H1 (cell line): ENCODE measurements at regions not wholly inside any gene's neighbourhood (a gene's known extent, or its start where the extent isn't known, plus 50 kb on each side); places are given as distances from the start of the nearest gene placed in this dataset.

Experiments
- CTCF ChIA-PET: fragments of 300-600 bp; sonication (Branson Sonifier 250); formaldehyde crosslinking; loops from one replicate; lab custom pipeline; 2021; ENCODE audit not compliant: partially characterized antibody; lab: Charles Lee
- POLR2A ChIA-PET: fragments of 300-600 bp; sonication (Branson Sonifier 250); formaldehyde crosslinking; loops from one replicate; lab custom pipeline; 2021; ENCODE audit warnings: inconsistent platforms; ENCODE audit not compliant: partially characterized antibody; lab: Charles Lee
- DNase-seq, 2 experiments: peaks; one replicate each; pipeline versions ENCODE4 v3.0.0 to v3.0.0-alpha.2; 2010 to 2022; ENCODE audit warnings: low spot score in 2 of 2, low read depth in 1 of 2, mixed read lengths in 1 of 2
- FAIRE-seq: peaks from 2 replicates; lab custom pipeline; 2011; peaks lifted over from hg19 to GRCh38; lab: Jason Lieb, UNC
- H2AFZ ChIP-seq: 2 replicates; pipeline ENCODE4 v1.8.1; 2012; ENCODE audit warnings: low read length, inconsistent platforms
- H2AK5ac ChIP-seq: 2 replicates; pipeline ENCODE4 v1.6.1; 2013; ENCODE audit warnings: low read depth, low read length
- H2BK120ac ChIP-seq: replicated peaks from 2 replicates; pipeline ENCODE3; 2013; ENCODE audit warnings: low read depth, low read length, inconsistent platforms
- H2BK12ac ChIP-seq: 2 replicates; pipeline ENCODE4 v1.6.1; 2013; ENCODE audit warnings: low read depth, low read length
- H2BK15ac ChIP-seq: 2 replicates; pipeline ENCODE4 v1.6.1; 2013; ENCODE audit warnings: low read length
- H2BK20ac ChIP-seq: 2 replicates; pipeline ENCODE4 v1.6.1; 2013; ENCODE audit warnings: low read length
- H2BK5ac ChIP-seq: 2 replicates; pipeline ENCODE4 v1.6.1; 2013; ENCODE audit warnings: low read depth, low read length
- H3K14ac ChIP-seq: 2 replicates; pipeline ENCODE4 v1.6.1; 2013; ENCODE audit warnings: inconsistent platforms; ENCODE audit not compliant: insufficient read length
- H3K18ac ChIP-seq: 2 replicates; pipeline ENCODE4 v1.6.1; 2013; ENCODE audit warnings: low read length; ENCODE audit errors: extremely low read depth
- H3K23ac ChIP-seq: 2 replicates; pipeline ENCODE4 v1.6.1; 2013; ENCODE audit warnings: inconsistent platforms; ENCODE audit not compliant: insufficient read length
- H3K23me2 ChIP-seq: 2 replicates; pipeline ENCODE4 v1.6.1; 2013; ENCODE audit warnings: low read depth, low read length
- H3K27ac ChIP-seq: 2 replicates; pipeline ENCODE4 v1.6.1; 2011; ENCODE audit warnings: low read depth, low read length, inconsistent platforms
- H3K27me3 ChIP-seq, 4 experiments: replicated peaks in 1 of 4; 1 replicate in 1 of 4; 2 replicates in 3 of 4; pipeline versions ENCODE4 v1.6.1 to v1.8.1; 2011 to 2013; ENCODE audit warnings: low read length in 3 of 4, mild to moderate bottlenecking in 3 of 4, inconsistent platforms in 2 of 4, mixed read lengths in 2 of 4, moderate library complexity in 1 of 4; ENCODE audit not compliant: control insufficient read depth in 3 of 4, insufficient read depth in 3 of 4; ENCODE audit errors: extremely low read depth in 1 of 4
- H3K36me3 ChIP-seq, 4 experiments: 2 replicates each; pipeline versions ENCODE4 v1.6.1 to v1.8.1; 2011 to 2013; ENCODE audit warnings: mild to moderate bottlenecking in 4 of 4, low read length in 3 of 4, moderate library complexity in 2 of 4, control low read depth in 1 of 4, inconsistent platforms in 1 of 4; ENCODE audit not compliant: insufficient read depth in 4 of 4, control insufficient read depth in 2 of 4
- H3K4ac ChIP-seq: replicated peaks from 2 replicates; pipeline ENCODE3; 2013; ENCODE audit warnings: low read length, low read depth, mixed read lengths, inconsistent platforms; ENCODE audit not compliant: insufficient read length
- H3K4me1 ChIP-seq, 4 experiments: replicated peaks in 1 of 4; 1 replicate in 1 of 4; 2 replicates in 3 of 4; pipeline versions ENCODE4 v1.6.1 to v1.8.1; 2011 to 2013; ENCODE audit warnings: low read length in 3 of 4, inconsistent platforms in 2 of 4, mixed read lengths in 1 of 4; ENCODE audit not compliant: insufficient read depth in 4 of 4, control insufficient read depth in 3 of 4
- H3K4me2 ChIP-seq, 2 experiments: 2 replicates each; pipeline versions ENCODE4 v1.6.1 to v1.8.1; 2011 to 2013; ENCODE audit warnings: low read depth in 2 of 2, low read length in 2 of 2, control low read depth in 1 of 2, inconsistent platforms in 1 of 2, mild to moderate bottlenecking in 1 of 2; ENCODE audit not compliant: insufficient read depth in 1 of 2
- H3K4me3 ChIP-seq, 4 experiments: fragments of 200-600, 300-600 bp in 1 of 4; sonication (generic), shearing (Covaris generic), sonication (Bioruptor Twin) in 1 of 4; 2 replicates each; pipeline versions ENCODE4 v1.5.1 to v1.8.1; 2011 to 2016; ENCODE audit warnings: low read length in 4 of 4, low read depth in 3 of 4, control low read depth in 2 of 4, inconsistent platforms in 2 of 4, mild to moderate bottlenecking in 2 of 4, mixed read lengths in 1 of 4, moderate library complexity in 1 of 4; ENCODE audit not compliant: insufficient read depth in 2 of 4; ENCODE audit errors: extremely low read depth in 1 of 4
- H3K56ac ChIP-seq: replicated peaks from 2 replicates; pipeline ENCODE3; 2013; ENCODE audit warnings: low read depth, mild to moderate bottlenecking, mixed read lengths, low read length, inconsistent platforms; ENCODE audit not compliant: insufficient read length
- H3K79me1 ChIP-seq: 2 replicates; pipeline ENCODE4 v1.6.1; 2013; ENCODE audit warnings: low read depth, low read length, control low read depth
- H3K79me2 ChIP-seq, 2 experiments: 2 replicates each; pipeline versions ENCODE4 v1.6.1 to v1.8.1; 2012 to 2013; ENCODE audit warnings: low read length in 2 of 2, mild to moderate bottlenecking in 2 of 2, inconsistent platforms in 1 of 2; ENCODE audit not compliant: insufficient read depth in 2 of 2, control insufficient read depth in 1 of 2
- H3K9ac ChIP-seq, 4 experiments: replicated peaks in 1 of 4; 1 replicate in 1 of 4; 2 replicates in 3 of 4; pipeline versions ENCODE4 v1.6.1 to v1.8.1; 2011 to 2013; ENCODE audit warnings: low read depth in 3 of 4, low read length in 3 of 4, control low read depth in 2 of 4, mild to moderate bottlenecking in 2 of 4, moderate library complexity in 2 of 4, inconsistent platforms in 1 of 4; ENCODE audit errors: extremely low read depth in 1 of 4
- H3K9me3 ChIP-seq, 2 experiments: 2 replicates each; pipeline versions ENCODE4 v1.6.1 to v1.8.1; 2012 to 2013; ENCODE audit warnings: mild to moderate bottlenecking in 2 of 2, moderate library complexity in 2 of 2, control low read depth in 1 of 2, inconsistent platforms in 1 of 2, low read depth in 1 of 2, low read length in 1 of 2, mixed read lengths in 1 of 2; ENCODE audit not compliant: insufficient read depth in 2 of 2
- H4K20me1 ChIP-seq, 2 experiments: replicated peaks in 1 of 2; 2 replicates each; pipeline versions ENCODE3 to v1.8.1; 2011 to 2013; ENCODE audit warnings: inconsistent platforms in 2 of 2, low read length in 2 of 2, mild to moderate bottlenecking in 1 of 2; ENCODE audit not compliant: insufficient read depth in 2 of 2, control insufficient read depth in 1 of 2
- H4K5ac ChIP-seq: 2 replicates; pipeline ENCODE4 v1.6.1; 2013; ENCODE audit warnings: low read length, low read depth, mixed read lengths, inconsistent platforms; ENCODE audit not compliant: insufficient read length
- H4K8ac ChIP-seq: 2 replicates; pipeline ENCODE4 v1.8.0; 2013; ENCODE audit warnings: mild to moderate bottlenecking, moderate library complexity, low read length, inconsistent platforms; ENCODE audit not compliant: insufficient read depth; ENCODE audit errors: extremely low read depth
- H4K91ac ChIP-seq: replicated peaks from 2 replicates; pipeline ENCODE3; 2013; ENCODE audit warnings: low read length, mixed read lengths, inconsistent platforms; ENCODE audit not compliant: insufficient read length
- CHD1 ChIP-seq: IDR thresholded peaks from 2 replicates; pipeline ENCODE4 v1.6.1; 2012; ENCODE audit warnings: low read depth, low read length, improper control_type of control experiment
- E2F6 ChIP-seq: IDR thresholded peaks from 2 replicates; pipeline ENCODE4 v1.6.1; 2012; ENCODE audit warnings: inconsistent platforms
- KDM4A ChIP-seq: IDR thresholded peaks from one replicate; pipeline ENCODE4 v1.7.1; 2012; ENCODE audit warnings: low read depth, mild to moderate bottlenecking, moderate library complexity, low read length, inconsistent platforms; ENCODE audit not compliant: severe bottlenecking
- PHF8 ChIP-seq: fragments of 200-600 bp; sonication (generic); conservative IDR thresholded peaks from 2 replicates; pipeline ENCODE4 v1.7.1; 2012; ENCODE audit warnings: low read depth, mild to moderate bottlenecking, inconsistent platforms, low read length, moderate library complexity
- POLR2AphosphoS5 ChIP-seq: IDR thresholded peaks from 2 replicates; pipeline ENCODE4 v1.6.1; 2011; ENCODE audit warnings: low read depth, low read length
- RAD21 ChIP-seq, 2 experiments: IDR thresholded peaks in 1 of 2; conservative IDR thresholded peaks in 1 of 2; 2 replicates each; pipeline ENCODE4 v1.6.1; 2011; ENCODE audit warnings: low read depth in 2 of 2, low read length in 2 of 2, improper control_type of control experiment in 1 of 2, inconsistent platforms in 1 of 2, mild to moderate bottlenecking in 1 of 2, moderate library complexity in 1 of 2
- RBBP5 ChIP-seq: IDR thresholded peaks from 2 replicates; pipeline ENCODE4 v1.7.1; 2012; ENCODE audit warnings: low read depth, mild to moderate bottlenecking, inconsistent platforms, low read length, moderate library complexity, borderline replicate concordance
- SIRT6 ChIP-seq: IDR thresholded peaks from one replicate; pipeline ENCODE4 v1.7.1; 2012; ENCODE audit warnings: low read length, inconsistent platforms
- WGBS, 2 experiments: shearing (Covaris generic) in 1 of 2; methylation state at CpG; one replicate each; pipeline versions ENCODE4 v1.1.6 to v1.1.7; 2013 to 2015; ENCODE audit warnings: low lambda C conversion rate in 2 of 2, mixed read lengths in 2 of 2, inconsistent platforms in 1 of 2, low coverage in 1 of 2, missing lambda C conversion rate in 1 of 2; ENCODE audit not compliant: insufficient replicate concordance in 2 of 2, insufficient coverage in 1 of 2, insufficient read length in 1 of 2; ENCODE audit errors: extremely low coverage in 1 of 2, missing lambda C conversion rate in 1 of 2; 5-methylcytosine and 5-hydroxymethylcytosine counted together
- TF ChIP-seq, protein P1 (sequence below): IDR thresholded peaks from 2 replicates; pipeline ENCODE4 v1.6.1; 2011; ENCODE audit warnings: low read depth, mild to moderate bottlenecking, low read length; ENCODE audit not compliant: insufficient read depth

DNA sequence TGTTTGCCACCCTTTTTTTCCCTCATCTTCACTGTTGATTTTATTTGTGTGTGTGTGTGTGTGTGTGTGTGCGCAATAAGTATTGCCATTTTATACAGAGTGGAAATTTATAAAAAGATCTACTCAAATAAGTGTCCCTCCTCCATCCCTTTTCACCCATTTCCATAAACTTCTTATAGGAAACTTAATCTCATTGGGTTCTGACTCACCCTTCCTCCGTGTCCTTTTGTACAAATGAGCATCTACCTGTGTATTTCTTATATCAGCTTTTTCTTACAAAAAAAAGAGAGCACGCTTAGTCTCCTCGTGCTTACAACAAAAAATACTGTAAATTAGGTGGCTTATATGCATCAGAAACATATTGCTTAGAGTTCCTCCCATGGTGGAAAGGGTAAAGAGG lies 711.2 kb upstream of the CDH7 start:
- no peak overlapping the region for H2BK12ac ChIP-seq
- ChIA-PET POLR2A (no interaction called here), CTCF (no interaction called here)
- no peak overlapping the region for H2AFZ ChIP-seq
- H4K91ac ChIP-seq = no peak overlapping the region
- no peak overlapping the region for H4K8ac ChIP-seq
- no peak overlapping the region for H3K9ac ChIP-seq
- no peak overlapping the region for H2BK5ac ChIP-seq
- no peaks in the 10 kb centered on the region for H3K23me2 ChIP-seq
- no peaks in the 10 kb centered on the region for H3K27me3 ChIP-seq
- no peaks in the 10 kb centered on the region for H3K9me3 ChIP-seq
- WGBS, 2 experiments = 93% methylated on average over 4 of the region's 4 CpGs; no CpG with 5 or more reads in 1 of the 2 experiments
- H3K18ac ChIP-seq = no peak overlapping the region
- DNase-seq (no peak), FAIRE-seq (no peak)
- no peak overlapping the region for H3K56ac ChIP-seq
- H3K4me1 ChIP-seq = no peaks in the 10 kb centered on the region
- no peak overlapping the region for H3K14ac ChIP-seq
- H3K79me2 ChIP-seq = no peaks in the 10 kb centered on the region
- no peak overlapping the region for H2BK20ac ChIP-seq
- H2BK15ac ChIP-seq = no peak overlapping the region
- H3K36me3 ChIP-seq = no peaks in the 10 kb centered on the region
- H3K4ac ChIP-seq = no peak overlapping the region
- H3K27ac ChIP-seq = no peak overlapping the region
- H2AK5ac ChIP-seq = no peak overlapping the region
- no peak overlapping the region for H4K5ac ChIP-seq
- no peaks in the 10 kb centered on the region for H4K20me1 ChIP-seq
- no peak overlapping the region for H3K23ac ChIP-seq
- H2BK120ac ChIP-seq = no peak overlapping the region
- no peak overlapping the region for H3K4me2 ChIP-seq
- H3K4me3 ChIP-seq = no peak overlapping the region
- TF ChIP-seq E2F6 (no peak), KDM4A (no peak), PHF8 (no peak), POLR2AphosphoS5 (no peak), CHD1 (no peak), SIRT6 (no peak), RAD21 (IDR thresholded peaks at IDR 0.05 in 1 of 2, conservative IDR thresholded peaks at IDR 0.05 in 1 of 2; ENCODE audit: low read depth in 2 of 2, low read length in 2 of 2) (no peak), RBBP5 (no peak)
- TF ChIP-seq, protein P1, sequence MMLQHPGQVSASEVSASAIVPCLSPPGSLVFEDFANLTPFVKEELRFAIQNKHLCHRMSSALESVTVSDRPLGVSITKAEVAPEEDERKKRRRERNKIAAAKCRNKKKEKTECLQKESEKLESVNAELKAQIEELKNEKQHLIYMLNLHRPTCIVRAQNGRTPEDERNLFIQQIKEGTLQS = no peak
- TF ChIP-seq, all 59 proteins: peak for 0
- H3K79me1 ChIP-seq = no peaks in the 10 kb centered on the region
